ENCODE measurements at regions not wholly inside any gene's neighbourhood (a gene's known extent, or its start where the extent isn't known, plus 50 kb on each side); places are given as distances from the start of the nearest gene placed in this dataset.

GRCh38 chr21:28699596-28700259 lies 292.9 kb downstream of the LTN1 start:
- no peak for TF ChIP-seq CTCF (IDR thresholded peaks at IDR 0.05; ENCODE audit: low read depth, low read length)
- DNase-seq, result no peak
- Histone ChIP-seq H3K36me3 (no peaks in the 10 kb centered on the region), H3K27me3 (ENCODE audit: insufficient read depth, low read depth, severe bottlenecking) (no peaks in the 10 kb centered on the region), H3K9me3 (ENCODE audit: severe bottlenecking) (peaks cover 21% of the 10 kb centered on the region), H3K4me3 (ENCODE audit: low read depth, low read length) (no peak overlapping the region), H3K27ac (no peak overlapping the region)

DNA sequence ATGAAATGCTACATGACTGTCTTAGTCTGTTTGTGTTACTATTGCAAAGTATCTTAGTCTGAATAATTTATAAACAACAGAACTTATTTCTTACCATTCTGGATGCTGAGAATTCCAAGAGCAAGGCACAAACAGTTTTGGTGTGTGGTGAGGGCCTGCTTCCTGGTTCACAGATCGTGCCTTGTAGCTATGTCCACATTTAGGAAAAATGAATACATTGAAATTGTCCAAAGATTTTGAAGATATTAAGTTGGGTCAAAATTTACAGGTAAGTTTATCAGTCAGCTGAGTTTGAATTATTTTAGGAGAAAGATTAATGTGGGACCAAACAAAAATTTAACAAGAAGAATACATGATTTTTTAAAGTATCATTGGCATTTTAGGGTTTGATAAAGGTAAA lies 293.5 kb downstream of the LTN1 start:
- Histone ChIP-seq H3K4me3 (ENCODE audit: low read depth, low read length) (no peak overlapping the region), H3K27me3 (ENCODE audit: insufficient read depth, low read depth, severe bottlenecking) (no peaks in the 10 kb centered on the region), H3K27ac (no peak overlapping the region; the same call in 1 of the 2 replicates), H3K36me3 (no peaks in the 10 kb centered on the region), H3K9me3 (ENCODE audit: severe bottlenecking) (peaks cover 21% of the 10 kb centered on the region)
- no peak for TF ChIP-seq CTCF (IDR thresholded peaks at IDR 0.05; ENCODE audit: low read depth, low read length)
- no peak for DNase-seq

GRCh38 chr21:28696844-28697410 lies 295.8 kb downstream of the LTN1 start:
- Histone ChIP-seq H3K9me3 (ENCODE audit: severe bottlenecking) (peaks cover 12% of the 10 kb centered on the region), H3K27me3 (ENCODE audit: insufficient read depth, low read depth, severe bottlenecking) (no peaks in the 10 kb centered on the region), H3K4me3 (ENCODE audit: low read depth, low read length) (no peak overlapping the region), H3K36me3 (no peaks in the 10 kb centered on the region), H3K27ac (no peak overlapping the region)
- DNase-seq, result no peak
- no peak for TF ChIP-seq CTCF (IDR thresholded peaks at IDR 0.05; ENCODE audit: low read depth, low read length)

- Histone ChIP-seq H3K9me3 (ENCODE audit: severe bottlenecking) (no peaks in the 10 kb centered on the region), H3K36me3 (no peaks in the 10 kb centered on the region), H3K27ac (no peak overlapping the region), H3K27me3 (ENCODE audit: insufficient read depth, low read depth, severe bottlenecking) (no peaks in the 10 kb centered on the region), H3K4me3 (ENCODE audit: low read depth, low read length) (no peak overlapping the region)
- TF ChIP-seq CTCF (IDR thresholded peaks at IDR 0.05; ENCODE audit: low read depth, low read length), result no peak
- no peak for DNase-seq
Observed at GRCh38 chr21:28693476-28693875, 299.2 kb downstream of the LTN1 start.

DNA sequence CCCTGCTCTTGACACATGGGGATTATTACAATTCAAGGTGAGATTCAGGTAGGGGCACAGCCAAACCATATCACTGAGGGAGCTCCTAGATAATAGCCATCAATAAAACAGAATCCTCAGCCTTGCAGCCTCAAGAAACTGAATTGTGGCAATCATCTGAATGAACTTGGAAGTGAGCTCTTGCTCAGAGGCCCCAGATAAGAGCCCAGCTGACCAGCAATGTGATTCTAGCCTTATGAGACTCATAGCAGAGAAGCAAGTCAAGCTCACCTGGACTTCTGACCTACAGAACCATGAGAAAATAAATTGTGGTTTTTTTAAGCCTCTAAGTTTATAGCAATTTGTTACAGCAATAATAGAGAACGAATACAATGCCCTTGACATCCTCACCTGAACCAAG lies 302.5 kb downstream of the LTN1 start:
- DNase-seq, result no peak
- no peaks in the 10 kb centered on the region for H3K27me3 ChIP-seq (ENCODE audit: insufficient read depth, low read depth, severe bottlenecking)
- TF ChIP-seq CTCF (IDR thresholded peaks at IDR 0.05; ENCODE audit: low read depth, low read length), result no peak

DNA sequence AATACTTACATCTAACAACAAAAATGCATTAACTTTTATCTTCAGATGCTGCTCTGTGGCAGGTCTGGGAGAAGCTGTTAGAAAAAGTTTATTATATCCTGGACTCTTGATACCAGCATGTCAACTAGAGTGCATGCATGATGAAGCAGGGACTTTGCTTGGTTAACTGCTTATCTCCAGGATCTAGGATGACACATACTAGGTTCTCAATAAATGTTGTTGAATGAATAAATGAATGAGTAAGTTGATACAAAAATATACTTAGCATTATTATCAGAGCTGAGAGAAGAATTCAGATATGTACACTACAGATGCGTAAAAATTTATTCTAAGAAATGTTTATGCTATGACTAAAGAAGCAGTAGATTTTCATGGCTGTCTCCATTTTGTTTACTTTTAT lies 304.3 kb downstream of the LTN1 start:
- Histone ChIP-seq H3K4me3 (ENCODE audit: low read depth, low read length) (no peak overlapping the region), H3K9me3 (ENCODE audit: severe bottlenecking) (no peaks in the 10 kb centered on the region), H3K27ac (no peak overlapping the region), H3K27me3 (ENCODE audit: insufficient read depth, low read depth, severe bottlenecking) (no peaks in the 10 kb centered on the region), H3K36me3 (no peaks in the 10 kb centered on the region)
- no peak for DNase-seq
- no peak for TF ChIP-seq CTCF (IDR thresholded peaks at IDR 0.05; ENCODE audit: low read depth, low read length)

More for the DNA sequence above, 302.5 kb downstream of the LTN1 start:
- Histone ChIP-seq H3K9me3 (ENCODE audit: severe bottlenecking) (no peaks in the 10 kb centered on the region), H3K36me3 (no peaks in the 10 kb centered on the region), H3K4me3 (ENCODE audit: low read depth, low read length) (no peak overlapping the region), H3K27ac (no peak overlapping the region)
